Stimulated activated CD4-positive, alpha-beta T cell treated with anti-CD3 and anti-CD28 coated beads, Interleukin-12 subunit alpha, Interleukin-12 subunit beta, amount 100 ng/mL, for 4 hours (primary cell): ENCODE measurements at regions not wholly inside any gene's neighbourhood (a gene's known extent, or its start where the extent isn't known, plus 50 kb on each side); places are given as distances from the start of the nearest gene placed in this dataset.

Experiments used
- DNase-seq: peaks from one replicate; pipeline ENCODE4 v3.0.0-alpha.2; 2020

DNA sequence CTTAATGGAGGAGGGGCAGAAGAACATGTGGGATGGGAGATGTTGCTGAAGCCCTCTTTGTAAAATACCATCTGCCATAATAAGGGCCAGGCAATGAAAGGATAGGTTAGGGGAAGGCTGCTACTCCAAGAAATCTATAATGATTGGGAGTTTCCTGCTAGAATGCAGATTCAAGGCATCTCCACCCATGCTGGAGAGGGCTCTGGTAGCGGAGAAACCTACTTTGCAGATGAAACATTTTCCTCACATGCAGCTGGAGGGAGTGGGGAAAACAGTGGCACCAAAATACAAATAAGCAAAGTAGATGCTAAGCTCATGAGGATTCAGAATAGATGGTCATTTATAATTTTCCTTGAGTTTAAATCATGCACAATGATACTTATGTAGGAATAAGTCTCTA, 82.3 kb upstream of the GCFC2 start:
- DNase-seq: no peak

DNA sequence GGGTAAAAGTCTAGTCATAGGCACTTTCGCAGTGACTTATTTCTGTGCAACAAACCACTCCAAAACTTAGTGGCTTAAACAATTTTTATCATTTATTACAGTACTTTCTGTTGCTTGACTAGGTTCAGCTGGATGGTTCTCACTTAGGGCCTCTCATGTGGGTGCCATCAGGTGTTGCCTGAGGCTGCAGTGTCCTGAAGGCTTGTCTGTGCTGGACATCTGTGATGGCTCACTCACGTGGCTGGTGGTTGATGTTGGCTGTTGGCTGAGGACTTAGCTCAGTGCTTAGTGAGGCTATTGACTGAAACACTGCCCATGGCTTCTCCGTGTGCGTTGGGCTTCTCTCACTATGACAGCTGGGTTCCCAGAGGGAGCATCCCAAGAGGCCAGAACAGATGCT, 81.4 kb upstream of the GCFC2 start:
- no peak for DNase-seq

DNA sequence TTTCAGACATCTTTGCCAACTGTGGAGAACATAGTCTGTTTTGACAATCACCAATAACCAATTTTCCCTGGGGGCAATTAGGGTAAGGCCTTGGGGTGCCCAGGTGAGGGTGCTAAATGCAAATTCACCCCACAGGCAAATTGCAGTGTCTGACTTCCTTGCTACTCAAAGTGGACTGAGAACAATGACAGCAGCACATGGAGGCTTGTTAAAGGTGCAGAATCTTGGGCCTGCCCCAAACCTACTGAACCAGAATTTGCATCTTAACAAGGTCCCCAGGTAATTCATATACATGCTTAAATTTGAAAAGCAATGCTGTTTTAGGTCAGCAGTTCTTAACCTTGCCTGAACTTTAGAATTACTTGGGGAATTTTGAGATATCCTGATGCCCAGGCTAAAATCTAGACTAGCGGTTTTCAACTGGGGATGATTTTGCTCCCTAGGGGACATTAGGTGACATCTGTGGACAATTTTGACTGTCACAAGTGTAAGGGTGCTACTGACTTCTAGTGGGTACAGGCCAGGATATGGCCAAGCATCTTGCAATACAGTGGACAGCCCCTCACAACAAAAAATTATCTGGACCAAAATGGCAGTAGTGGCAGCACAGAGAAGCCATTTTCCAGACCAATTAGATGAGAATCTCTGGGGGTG, 80.2 kb upstream of the GCFC2 start:
- no peak for DNase-seq

GRCh38 chr2:75790121-75790813, 79.6 kb upstream of the GCFC2 start:
- no peak for DNase-seq

- no peak for DNase-seq
These were observed 78.2 kb upstream of the GCFC2 start for GRCh38 chr2:75788902-75789301.

- no peak for DNase-seq
These were observed 77.4 kb upstream of the GCFC2 start for GRCh38 chr2:75788154-75788553.

GRCh38 chr2:75787532-75788132, 76.9 kb upstream of the GCFC2 start:
- no peak for DNase-seq

- no peak for DNase-seq
These were observed 64.7 kb upstream of the GCFC2 start for GRCh38 chr2:75775311-75775823.

DNA sequence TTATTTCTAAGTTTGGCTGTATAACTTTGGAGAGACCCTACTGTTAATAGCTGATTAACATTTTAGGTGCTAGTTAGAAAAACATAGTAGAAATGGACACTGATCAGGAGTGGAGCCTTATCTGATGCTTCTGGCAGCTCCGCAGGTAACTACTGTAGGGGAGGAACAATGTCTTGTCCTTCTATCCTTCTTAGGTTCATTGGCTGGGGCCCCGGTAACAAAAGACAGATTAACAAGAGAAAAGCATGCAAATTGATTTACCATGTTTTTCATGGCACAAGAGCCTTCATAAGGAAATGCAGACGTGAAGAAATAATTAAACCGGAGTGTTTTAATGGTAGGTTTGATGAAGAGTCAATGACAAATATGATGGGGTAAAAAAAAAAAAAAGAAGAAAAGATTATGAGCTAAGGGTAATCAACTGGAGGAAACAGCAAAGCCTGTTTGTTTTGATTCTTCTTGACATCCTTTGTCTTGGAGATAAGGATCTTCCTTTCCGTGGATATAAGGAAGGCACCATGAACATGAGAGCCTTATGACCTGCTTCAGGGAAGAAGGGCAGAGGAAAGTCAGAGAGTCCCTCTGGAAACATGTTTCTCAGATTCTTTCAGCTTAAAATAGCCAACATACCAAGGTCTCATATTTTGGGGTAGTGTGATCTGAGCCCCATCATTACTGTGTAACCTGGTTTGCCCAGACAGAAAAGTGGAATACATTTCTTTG, 62.4 kb upstream of the GCFC2 start:
- no peak for DNase-seq

DNA sequence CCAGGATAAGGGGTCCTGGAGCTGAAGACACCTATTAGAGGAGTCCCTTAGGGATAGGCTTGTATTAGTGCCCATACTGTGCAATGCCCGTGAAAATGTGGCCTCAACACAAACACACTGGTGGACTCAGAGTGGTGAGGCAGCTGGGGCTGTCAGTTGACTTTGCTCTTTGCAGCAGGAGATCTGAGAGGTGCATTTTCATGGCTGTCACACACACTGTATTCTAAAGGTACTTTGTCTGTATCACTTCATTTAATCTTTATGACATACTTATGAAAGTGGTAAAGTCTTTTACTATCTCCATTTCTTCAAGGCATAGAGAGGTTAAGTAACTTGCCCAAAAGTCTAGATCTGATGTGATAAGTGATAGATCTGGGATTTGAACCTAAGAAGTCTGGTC, 55.1 kb upstream of the GCFC2 start:
- DNase-seq: no peak

- DNase-seq: no peak
These were observed 53.9 kb upstream of the GCFC2 start for GRCh38 chr2:75764611-75765010.
